HG03469 (cell line): ENCODE measurements at regions not wholly inside any gene's neighbourhood (a gene's known extent, or its start where the extent isn't known, plus 50 kb on each side); places are given as distances from the start of the nearest gene placed in this dataset.

ENCODE experiments used
- ATAC-seq: cut with Tn5 transposase; IDR thresholded peaks from one replicate; pipeline ENCODE4 v1.9.1; 2021; ENCODE audit warnings: mild to moderate bottlenecking, moderate library complexity, moderate number of reproducible peaks; ENCODE audit not compliant: unreplicated experiment

GRCh38 chr4:4641661-4642495 lies 100.0 kb upstream of the STX18 start:
- no peak for ATAC-seq

GRCh38 chr4:4641254-4641653 lies 99.4 kb upstream of the STX18 start:
- no peak for ATAC-seq

- no peak for ATAC-seq
These were observed 98.8 kb upstream of the STX18 start for GRCh38 chr4:4640692-4641091.

- ATAC-seq: no peak
These were observed 97.5 kb upstream of the STX18 start for GRCh38 chr4:4639370-4639769.

- peak; percentile 52 for ATAC-seq
These were observed 95.9 kb upstream of the STX18 start for GRCh38 chr4:4637710-4638109.

- no peak for ATAC-seq
These were observed 91.6 kb upstream of the STX18 start for GRCh38 chr4:4633431-4633830.

GRCh38 chr4:4631150-4631549 lies 89.3 kb upstream of the STX18 start:
- ATAC-seq: peak; percentile 79

GRCh38 chr4:4627906-4628305 lies 86.1 kb upstream of the STX18 start:
- no peak for ATAC-seq

GRCh38 chr4:4627111-4627510 lies 85.3 kb upstream of the STX18 start:
- ATAC-seq: no peak

GRCh38 chr4:4625488-4625887 lies 83.6 kb upstream of the STX18 start:
- no peak for ATAC-seq

- ATAC-seq: no peak
These were observed 82.5 kb upstream of the STX18 start for GRCh38 chr4:4624276-4624897.

GRCh38 chr4:4619821-4620220 lies 78.0 kb upstream of the STX18 start:
- ATAC-seq: no peak

GRCh38 chr4:4618847-4619246 lies 77.0 kb upstream of the STX18 start:
- ATAC-seq: no peak

- no peak for ATAC-seq
These were observed 73.3 kb upstream of the STX18 start for GRCh38 chr4:4614925-4615678.

GRCh38 chr4:4613641-4614286 lies 71.9 kb upstream of the STX18 start:
- no peak for ATAC-seq

GRCh38 chr4:4613126-4613465 lies 71.2 kb upstream of the STX18 start:
- no peak for ATAC-seq

GRCh38 chr4:4610672-4611071 lies 68.8 kb upstream of the STX18 start:
- no peak for ATAC-seq

GRCh38 chr4:4609622-4610334 lies 67.9 kb upstream of the STX18 start:
- no peak for ATAC-seq

- no peak for ATAC-seq
These were observed 66.3 kb upstream of the STX18 start for GRCh38 chr4:4608214-4608537.

- no peak for ATAC-seq
These were observed 65.7 kb upstream of the STX18 start for GRCh38 chr4:4607336-4608213.
